GM23338 (cell line): ENCODE measurements at regions not wholly inside any gene's neighbourhood (a gene's known extent, or its start where the extent isn't known, plus 50 kb on each side); places are given as distances from the start of the nearest gene placed in this dataset.

Experiments used
- ATAC-seq: fragments of 200-7000 bp; cut with Tn5 transposase; 3 replicates; pipeline ENCODE4 v1.9.1; 2020
- DNase-seq: peaks from one replicate; pipeline ENCODE4 v3.0.0-alpha.2; 2015; ENCODE audit warnings: low spot score
- H2AFZ ChIP-seq: fragments of 200-600 bp; sonication (generic); 2 replicates; pipeline ENCODE4 v1.8.0; 2016; ENCODE audit warnings: antibody characterized with exemption, mild to moderate bottlenecking, moderate library complexity
- H3F3A ChIP-seq: fragments of 200-600 bp; sonication (generic); replicated peaks from 2 replicates; pipeline ENCODE4 v1.8.0; 2017; ENCODE audit warnings: antibody characterized with exemption, mixed run types, low read depth
- H3K27ac ChIP-seq: fragments of 200-600 bp; sonication (generic); 2 replicates; pipeline ENCODE4 v1.6.1; 2016; ENCODE audit warnings: low read depth
- H3K27me3 ChIP-seq: fragments of 200-600 bp; sonication (generic); 2 replicates; pipeline ENCODE4 v1.8.0; 2016; ENCODE audit warnings: mild to moderate bottlenecking, mixed run types, moderate library complexity; ENCODE audit not compliant: insufficient read depth
- H3K36me3 ChIP-seq: fragments of 200-600 bp; sonication (generic); 2 replicates; pipeline ENCODE4 v1.8.0; 2016; ENCODE audit warnings: mild to moderate bottlenecking; ENCODE audit not compliant: insufficient read depth
- H3K4me1 ChIP-seq: fragments of 200-600 bp; sonication (generic); 2 replicates; pipeline ENCODE4 v1.8.0; 2016; ENCODE audit warnings: mild to moderate bottlenecking, moderate library complexity; ENCODE audit not compliant: insufficient read depth
- H3K4me2 ChIP-seq: fragments of 200-600 bp; sonication (generic); 2 replicates; pipeline ENCODE4 v1.7.1; 2017; ENCODE audit warnings: mixed run types
- H3K4me3 ChIP-seq: fragments of 200-600 bp; sonication (generic); 2 replicates; pipeline ENCODE4 v1.6.1; 2016; ENCODE audit warnings: mixed run types
- H3K79me2 ChIP-seq: fragments of 200-600 bp; sonication (generic); replicated peaks from 2 replicates; pipeline ENCODE4 v1.8.0; 2017; ENCODE audit warnings: mild to moderate bottlenecking; ENCODE audit not compliant: insufficient read depth
- H3K9me2 ChIP-seq: fragments of 200-600 bp; sonication (generic); 2 replicates; pipeline ENCODE4 v1.8.0; 2017; ENCODE audit not compliant: insufficient read depth
- H4K20me1 ChIP-seq: fragments of 200-600 bp; sonication (generic); replicated peaks from 2 replicates; pipeline ENCODE4 v1.8.0; 2017; ENCODE audit warnings: mild to moderate bottlenecking; ENCODE audit not compliant: insufficient read depth
- H3K27ac Mint-ChIP-seq: 2 replicates; pipeline ENCODE4 v1.8.0; 2020; ENCODE audit warnings: inconsistent platforms, mild to moderate bottlenecking, moderate library complexity, mixed read lengths
- H3K27me3 Mint-ChIP-seq: 3 replicates; pipeline ENCODE4 v1.8.0; 2022; ENCODE audit warnings: low read depth, mild to moderate bottlenecking, moderate library complexity, mixed read lengths, inconsistent platforms; ENCODE audit not compliant: insufficient read depth, poor library complexity
- H3K36me3 Mint-ChIP-seq: 3 replicates; pipeline ENCODE4 v1.8.0; 2021; ENCODE audit warnings: low read depth, mild to moderate bottlenecking, inconsistent platforms, moderate library complexity, mixed read lengths
- H3K4me1 Mint-ChIP-seq: 3 replicates; pipeline ENCODE4 v1.8.0; 2020; ENCODE audit warnings: mild to moderate bottlenecking, inconsistent platforms, mixed read lengths
- H3K4me3 Mint-ChIP-seq: 3 replicates; pipeline ENCODE4 v1.8.0; 2021; ENCODE audit warnings: moderate library complexity, mild to moderate bottlenecking, inconsistent platforms, mixed read lengths
- H3K9me3 Mint-ChIP-seq: 3 replicates; pipeline ENCODE4 v1.8.0; 2020; ENCODE audit warnings: moderate library complexity, mild to moderate bottlenecking, inconsistent platforms, mixed read lengths
- CREB1 ChIP-seq: fragments of 250-450 bp; sonication (Bioruptor Pico); IDR thresholded peaks from 2 replicates; pipeline ENCODE4 v1.5.0; 2020; ENCODE audit warnings: low read depth, mild to moderate bottlenecking, moderate library complexity
- ETS1 ChIP-seq: IDR thresholded peaks from 2 replicates; pipeline ENCODE4 v1.6.1; 2016; ENCODE audit warnings: antibody characterized with exemption
- EZH2 ChIP-seq: fragments of 200-600 bp; sonication (generic); IDR thresholded peaks from one replicate; pipeline ENCODE4 v1.8.0; 2017; ENCODE audit warnings: antibody characterized with exemption, mild to moderate bottlenecking, low read depth; ENCODE audit not compliant: unreplicated experiment
- EZH2phosphoT487 ChIP-seq: fragments of 200-600 bp; sonication (generic); IDR thresholded peaks from one replicate; pipeline ENCODE4 v1.8.1; 2018; ENCODE audit warnings: antibody characterized with exemption; ENCODE audit not compliant: unreplicated experiment
- JUNB ChIP-seq: IDR thresholded peaks from one replicate; pipeline ENCODE4 v1.6.1; 2016; ENCODE audit warnings: antibody characterized with exemption; ENCODE audit not compliant: unreplicated experiment
- NANOG ChIP-seq: IDR thresholded peaks from 2 replicates; pipeline ENCODE4 v1.6.1; 2016; ENCODE audit warnings: antibody characterized with exemption, borderline replicate concordance
- POLR2AphosphoS5 ChIP-seq: IDR thresholded peaks from 2 replicates; pipeline ENCODE4 v1.6.1; 2016; ENCODE audit warnings: antibody characterized with exemption, low read depth
- REST ChIP-seq: IDR thresholded peaks from one replicate; pipeline ENCODE4 v1.6.1; 2018; ENCODE audit warnings: antibody characterized with exemption; ENCODE audit not compliant: unreplicated experiment
- STAT1 ChIP-seq: IDR thresholded peaks from one replicate; pipeline ENCODE4 v1.6.1; 2016; ENCODE audit warnings: antibody characterized with exemption; ENCODE audit not compliant: unreplicated experiment
- ZNF114 ChIP-seq: fragments of 250-450 bp; sonication (Bioruptor Pico); IDR thresholded peaks from 2 replicates; pipeline ENCODE4 v1.5.0; 2020; ENCODE audit warnings: mild to moderate bottlenecking, moderate library complexity
- ZNF331 ChIP-seq: fragments of 250-450 bp; sonication (Bioruptor Pico); IDR thresholded peaks from 2 replicates; pipeline ENCODE4 v1.5.0; 2020; ENCODE audit warnings: low read depth, mild to moderate bottlenecking, moderate library complexity
- TF ChIP-seq, protein P1 (sequence below): fragments of 250-450 bp; sonication (Bioruptor Pico); IDR thresholded peaks from 2 replicates; pipeline ENCODE4 v1.5.0; 2020; ENCODE audit warnings: mild to moderate bottlenecking, moderate library complexity
- TF ChIP-seq, protein P2 (sequence below), 2 experiments: fragments of 200-600 bp in 1 of 2; sonication (generic) in 1 of 2; conservative IDR thresholded peaks; 2 replicates each; pipeline versions ENCODE4 v1.5.1 to v1.6.1; 2016 to 2017; ENCODE audit warnings: antibody characterized with exemption in 2 of 2, low read depth in 2 of 2, mild to moderate bottlenecking in 2 of 2, moderate library complexity in 1 of 2

DNA sequence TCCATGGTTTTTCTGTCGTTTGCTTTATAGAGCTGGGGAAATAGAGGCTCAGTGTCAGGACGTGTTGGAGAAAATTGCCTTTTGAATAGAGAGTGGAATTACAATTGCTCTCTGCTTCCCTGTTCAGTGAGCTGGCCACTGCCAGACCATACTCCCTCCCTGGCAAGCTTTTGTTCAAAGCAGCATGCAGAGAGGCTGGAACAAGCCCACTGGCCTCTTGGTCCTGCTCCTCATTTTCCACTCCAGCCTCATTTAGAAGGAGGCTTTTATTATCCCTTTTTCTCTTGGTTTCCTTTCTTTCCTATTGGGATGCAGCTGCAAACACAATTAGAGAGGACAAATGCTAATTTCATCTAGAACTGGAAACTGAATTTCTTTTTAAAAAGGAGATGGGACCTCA is 302.2 kb upstream of the PODXL start:
- TF ChIP-seq NANOG = no peak
- no peak for TF ChIP-seq STAT1
- TF ChIP-seq POLR2AphosphoS5 = no peak
- no peak for TF ChIP-seq EZH2phosphoT487
- no peak for TF ChIP-seq JUNB
- no peak for TF ChIP-seq ETS1
- TF ChIP-seq EZH2 = no peak
- no peak for TF ChIP-seq ZNF114 (CRISPR knock-in tag)
- TF ChIP-seq, protein P1, sequence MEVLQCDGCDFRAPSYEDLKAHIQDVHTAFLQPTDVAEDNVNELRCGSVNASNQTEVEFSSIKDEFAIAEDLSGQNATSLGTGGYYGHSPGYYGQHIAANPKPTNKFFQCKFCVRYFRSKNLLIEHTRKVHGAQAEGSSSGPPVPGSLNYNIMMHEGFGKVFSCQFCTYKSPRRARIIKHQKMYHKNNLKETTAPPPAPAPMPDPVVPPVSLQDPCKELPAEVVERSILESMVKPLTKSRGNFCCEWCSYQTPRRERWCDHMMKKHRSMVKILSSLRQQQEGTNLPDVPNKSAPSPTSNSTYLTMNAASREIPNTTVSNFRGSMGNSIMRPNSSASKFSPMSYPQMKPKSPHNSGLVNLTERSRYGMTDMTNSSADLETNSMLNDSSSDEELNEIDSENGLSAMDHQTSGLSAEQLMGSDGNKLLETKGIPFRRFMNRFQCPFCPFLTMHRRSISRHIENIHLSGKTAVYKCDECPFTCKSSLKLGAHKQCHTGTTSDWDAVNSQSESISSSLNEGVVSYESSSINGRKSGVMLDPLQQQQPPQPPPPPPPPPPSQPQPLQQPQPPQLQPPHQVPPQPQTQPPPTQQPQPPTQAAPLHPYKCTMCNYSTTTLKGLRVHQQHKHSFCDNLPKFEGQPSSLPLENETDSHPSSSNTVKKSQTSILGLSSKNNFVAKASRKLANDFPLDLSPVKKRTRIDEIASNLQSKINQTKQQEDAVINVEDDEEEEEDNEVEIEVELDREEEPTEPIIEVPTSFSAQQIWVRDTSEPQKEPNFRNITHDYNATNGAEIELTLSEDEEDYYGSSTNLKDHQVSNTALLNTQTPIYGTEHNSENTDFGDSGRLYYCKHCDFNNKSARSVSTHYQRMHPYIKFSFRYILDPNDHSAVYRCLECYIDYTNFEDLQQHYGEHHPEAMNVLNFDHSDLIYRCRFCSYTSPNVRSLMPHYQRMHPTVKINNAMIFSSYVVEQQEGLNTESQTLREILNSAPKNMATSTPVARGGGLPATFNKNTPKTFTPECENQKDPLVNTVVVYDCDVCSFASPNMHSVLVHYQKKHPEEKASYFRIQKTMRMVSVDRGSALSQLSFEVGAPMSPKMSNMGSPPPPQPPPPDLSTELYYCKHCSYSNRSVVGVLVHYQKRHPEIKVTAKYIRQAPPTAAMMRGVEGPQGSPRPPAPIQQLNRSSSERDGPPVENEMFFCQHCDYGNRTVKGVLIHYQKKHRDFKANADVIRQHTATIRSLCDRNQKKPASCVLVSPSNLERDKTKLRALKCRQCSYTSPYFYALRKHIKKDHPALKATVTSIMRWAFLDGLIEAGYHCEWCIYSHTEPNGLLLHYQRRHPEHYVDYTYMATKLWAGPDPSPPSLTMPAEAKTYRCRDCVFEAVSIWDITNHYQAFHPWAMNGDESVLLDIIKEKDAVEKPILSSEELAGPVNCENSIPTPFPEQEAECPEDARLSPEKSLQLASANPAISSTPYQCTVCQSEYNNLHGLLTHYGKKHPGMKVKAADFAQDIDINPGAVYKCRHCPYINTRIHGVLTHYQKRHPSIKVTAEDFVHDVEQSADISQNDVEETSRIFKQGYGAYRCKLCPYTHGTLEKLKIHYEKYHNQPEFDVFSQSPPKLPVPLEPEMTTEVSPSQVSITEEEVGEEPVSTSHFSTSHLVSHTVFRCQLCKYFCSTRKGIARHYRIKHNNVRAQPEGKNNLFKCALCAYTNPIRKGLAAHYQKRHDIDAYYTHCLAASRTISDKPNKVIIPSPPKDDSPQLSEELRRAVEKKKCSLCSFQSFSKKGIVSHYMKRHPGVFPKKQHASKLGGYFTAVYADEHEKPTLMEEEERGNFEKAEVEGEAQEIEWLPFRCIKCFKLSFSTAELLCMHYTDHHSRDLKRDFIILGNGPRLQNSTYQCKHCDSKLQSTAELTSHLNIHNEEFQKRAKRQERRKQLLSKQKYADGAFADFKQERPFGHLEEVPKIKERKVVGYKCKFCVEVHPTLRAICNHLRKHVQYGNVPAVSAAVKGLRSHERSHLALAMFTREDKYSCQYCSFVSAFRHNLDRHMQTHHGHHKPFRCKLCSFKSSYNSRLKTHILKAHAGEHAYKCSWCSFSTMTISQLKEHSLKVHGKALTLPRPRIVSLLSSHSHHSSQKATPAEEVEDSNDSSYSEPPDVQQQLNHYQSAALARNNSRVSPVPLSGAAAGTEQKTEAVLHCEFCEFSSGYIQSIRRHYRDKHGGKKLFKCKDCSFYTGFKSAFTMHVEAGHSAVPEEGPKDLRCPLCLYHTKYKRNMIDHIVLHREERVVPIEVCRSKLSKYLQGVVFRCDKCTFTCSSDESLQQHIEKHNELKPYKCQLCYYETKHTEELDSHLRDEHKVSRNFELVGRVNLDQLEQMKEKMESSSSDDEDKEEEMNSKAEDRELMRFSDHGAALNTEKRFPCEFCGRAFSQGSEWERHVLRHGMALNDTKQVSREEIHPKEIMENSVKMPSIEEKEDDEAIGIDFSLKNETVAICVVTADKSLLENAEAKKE (CRISPR knock-in tag) = no peak
- TF ChIP-seq REST = no peak
- TF ChIP-seq, protein P2, sequence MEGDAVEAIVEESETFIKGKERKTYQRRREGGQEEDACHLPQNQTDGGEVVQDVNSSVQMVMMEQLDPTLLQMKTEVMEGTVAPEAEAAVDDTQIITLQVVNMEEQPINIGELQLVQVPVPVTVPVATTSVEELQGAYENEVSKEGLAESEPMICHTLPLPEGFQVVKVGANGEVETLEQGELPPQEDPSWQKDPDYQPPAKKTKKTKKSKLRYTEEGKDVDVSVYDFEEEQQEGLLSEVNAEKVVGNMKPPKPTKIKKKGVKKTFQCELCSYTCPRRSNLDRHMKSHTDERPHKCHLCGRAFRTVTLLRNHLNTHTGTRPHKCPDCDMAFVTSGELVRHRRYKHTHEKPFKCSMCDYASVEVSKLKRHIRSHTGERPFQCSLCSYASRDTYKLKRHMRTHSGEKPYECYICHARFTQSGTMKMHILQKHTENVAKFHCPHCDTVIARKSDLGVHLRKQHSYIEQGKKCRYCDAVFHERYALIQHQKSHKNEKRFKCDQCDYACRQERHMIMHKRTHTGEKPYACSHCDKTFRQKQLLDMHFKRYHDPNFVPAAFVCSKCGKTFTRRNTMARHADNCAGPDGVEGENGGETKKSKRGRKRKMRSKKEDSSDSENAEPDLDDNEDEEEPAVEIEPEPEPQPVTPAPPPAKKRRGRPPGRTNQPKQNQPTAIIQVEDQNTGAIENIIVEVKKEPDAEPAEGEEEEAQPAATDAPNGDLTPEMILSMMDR (conservative IDR thresholded peaks at IDR 0.05; ENCODE audit: low read depth in 2 of 2) = no peak
- TF ChIP-seq CREB1 (CRISPR knock-in tag) = no peak
- no peak for TF ChIP-seq ZNF331
- DNase-seq (no peak), ATAC-seq (no peak)
- Histone ChIP-seq H2AFZ (no peak overlapping the region), H3K9me2 (no peaks in the 10 kb centered on the region), H3K79me2 (no peaks in the 10 kb centered on the region), H3K36me3 (no peaks in the 10 kb centered on the region), H3F3A (no peaks in the 10 kb centered on the region), H3K27ac (no peak overlapping the region), H3K4me1 (no peaks in the 10 kb centered on the region), H3K4me3 (no peak overlapping the region), H3K4me2 (no peak overlapping the region), H3K27me3 (no peaks in the 10 kb centered on the region), H4K20me1 (no peaks in the 10 kb centered on the region; the same call in 1 of the 2 replicates)
- peaks cover 7% of the 10 kb centered on the region; the same call in 2 of the 3 replicates for H3K36me3 Mint-ChIP-seq
- H3K27ac Mint-ChIP-seq = no peak overlapping the region
- peaks cover 6% of the 10 kb centered on the region for H3K27me3 Mint-ChIP-seq
- no peak overlapping the region for H3K4me3 Mint-ChIP-seq
- peaks cover 24% of the 10 kb centered on the region for H3K9me3 Mint-ChIP-seq
- H3K4me1 Mint-ChIP-seq = no peaks in the 10 kb centered on the region
